Cardiac septum (tissue), 1 donor: ENCODE measurements at regions not wholly inside any gene's neighbourhood (a gene's known extent, or its start where the extent isn't known, plus 50 kb on each side); places are given as distances from the start of the nearest gene placed in this dataset.

Source experiments
- DNase-seq: peaks from one replicate; pipeline ENCODE4 v3.0.0-alpha.2; 2020; ENCODE audit warnings: low spot score
- intact Hi-C: fragments of 100-400 bp; cut with DNase I; formaldehyde crosslinking; loops from one replicate; pipeline ENCODE4 v1.14.0; 2022
- donor health status: DM: no; HTN: no; CAD: no.

GRCh38 chr6:166106076-166106686 is 61.5 kb downstream of the TBXT start:
- intact Hi-C loops, result no loop called here
- no peak for DNase-seq

DNA sequence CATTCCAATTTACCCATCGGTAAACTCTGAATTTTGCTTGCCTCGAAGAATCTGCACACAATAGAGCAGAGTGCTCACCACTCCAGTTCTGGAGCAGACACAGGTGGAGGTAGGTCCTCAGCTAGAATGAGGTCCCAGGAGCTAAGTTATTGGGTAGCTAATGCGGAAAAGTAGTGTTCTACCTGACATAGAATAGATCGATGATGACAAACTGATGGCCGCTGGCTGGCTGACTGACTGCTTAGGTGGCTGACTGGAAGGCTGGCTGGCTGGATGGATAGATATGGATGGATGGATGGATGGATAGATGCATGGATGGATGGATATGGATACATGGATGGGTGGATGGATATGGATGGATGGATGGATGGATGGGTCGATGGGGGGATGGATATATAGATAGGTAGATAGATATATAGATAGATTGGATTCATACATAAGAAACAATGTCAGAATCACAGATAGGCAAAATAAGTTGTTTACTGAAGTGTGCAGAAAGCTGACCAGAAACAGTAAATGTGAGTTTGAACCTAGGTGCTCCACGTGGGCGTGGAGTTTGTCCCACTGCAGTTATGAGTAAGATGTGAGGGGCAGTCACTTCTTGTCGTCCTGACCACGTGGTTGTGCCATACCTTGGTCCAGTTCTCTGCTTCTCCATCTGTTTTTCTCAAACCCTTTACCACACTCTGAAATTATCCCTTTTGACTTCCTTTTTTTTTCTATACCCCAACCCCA is 62.1 kb downstream of the TBXT start:
- intact Hi-C loops, result no loop called here

DNA sequence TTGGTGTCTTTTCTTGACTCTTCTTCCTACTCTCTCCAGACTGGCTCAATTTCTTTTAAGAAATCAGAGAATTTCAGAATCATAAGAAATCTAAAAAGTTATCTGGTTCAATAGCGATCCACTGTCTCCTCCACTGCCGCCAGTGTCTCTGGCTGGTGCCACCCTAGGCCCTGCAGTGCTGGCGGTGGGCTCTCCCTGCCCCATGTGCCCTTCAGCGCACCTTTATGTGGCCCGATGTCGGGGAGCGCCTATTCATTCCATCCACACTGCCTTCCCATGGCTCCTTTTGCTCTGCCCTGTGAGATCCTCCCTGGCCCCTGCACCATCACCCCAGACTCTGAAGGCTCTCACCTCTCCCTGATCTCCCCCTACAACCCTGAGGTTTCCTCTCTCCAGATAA is 62.8 kb downstream of the TBXT start:
- no peak for DNase-seq
- intact Hi-C loops, result no loop called here

More for the DNA sequence above, 62.1 kb downstream of the TBXT start:
- DNase-seq, result no peak

- intact Hi-C loops, result no loop called here
- DNase-seq, result no peak
These were observed 63.5 kb downstream of the TBXT start for GRCh38 chr6:166104107-166104506.

DNA sequence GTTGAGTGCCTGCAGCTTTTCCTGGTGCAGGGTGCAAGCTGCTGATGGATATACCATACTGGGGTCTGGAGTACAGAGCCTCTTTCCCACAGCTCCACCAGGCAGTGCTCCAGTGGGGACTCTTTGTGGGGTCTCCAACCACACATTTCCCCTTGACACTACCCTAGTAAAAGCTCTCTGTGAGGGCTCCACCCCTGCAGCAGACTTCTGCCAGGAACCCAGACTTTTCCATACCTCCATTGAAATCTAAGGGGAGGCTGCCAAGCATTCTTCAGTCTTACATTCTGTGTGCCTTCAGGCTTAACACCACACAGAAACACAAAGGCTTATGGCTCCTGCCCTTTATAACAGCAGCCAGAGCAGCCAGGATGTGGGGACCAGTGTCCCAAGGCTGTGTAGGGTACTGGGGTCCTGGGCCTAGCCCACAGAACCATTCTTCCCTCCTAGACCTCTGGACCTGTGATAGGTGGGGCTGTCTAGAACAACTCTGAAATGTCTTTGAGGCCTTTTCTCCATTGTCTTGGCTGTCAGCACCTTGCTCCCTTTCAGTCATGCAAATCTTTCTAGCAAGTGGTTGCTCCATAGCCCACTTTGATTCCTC is 65.7 kb downstream of the TBXT start:
- DNase-seq, result no peak
- intact Hi-C loops, result no loop called here

DNA sequence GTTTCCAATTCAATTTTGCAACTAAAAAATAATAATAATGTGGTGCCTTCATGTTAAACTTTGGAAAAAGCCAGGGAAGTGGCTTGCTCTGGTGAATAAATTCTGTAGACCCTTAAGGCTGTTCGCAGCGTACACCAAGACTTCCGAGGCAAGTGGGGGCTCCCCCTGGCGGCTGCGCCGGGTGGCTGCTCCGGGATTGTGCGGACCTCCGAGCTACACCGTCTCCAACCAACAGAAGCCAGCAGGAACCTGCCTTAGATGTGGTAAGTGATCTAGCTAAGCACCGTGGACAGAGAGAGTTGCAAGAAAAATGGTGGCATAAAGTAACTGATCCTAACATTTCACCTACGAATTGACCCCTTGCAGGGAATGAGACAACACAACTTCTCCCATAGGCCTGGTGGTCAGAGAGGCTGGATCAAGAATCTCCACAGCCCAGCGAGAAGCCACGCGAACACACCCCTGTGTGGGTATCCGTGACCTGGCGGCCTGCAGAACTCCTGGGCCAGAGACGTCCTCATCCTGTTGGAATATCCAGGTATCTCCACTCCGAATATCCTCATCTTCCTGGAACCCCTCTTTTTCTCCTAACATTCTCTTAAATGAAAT is 69.6 kb downstream of the TBXT start:
- intact Hi-C loops, result loop anchor here (2.0 to 10.0 kb wide), 2 partner anchors 113 to 207 kb away; no protein-coding TSS in a partner anchor
- no peak for DNase-seq

DNA sequence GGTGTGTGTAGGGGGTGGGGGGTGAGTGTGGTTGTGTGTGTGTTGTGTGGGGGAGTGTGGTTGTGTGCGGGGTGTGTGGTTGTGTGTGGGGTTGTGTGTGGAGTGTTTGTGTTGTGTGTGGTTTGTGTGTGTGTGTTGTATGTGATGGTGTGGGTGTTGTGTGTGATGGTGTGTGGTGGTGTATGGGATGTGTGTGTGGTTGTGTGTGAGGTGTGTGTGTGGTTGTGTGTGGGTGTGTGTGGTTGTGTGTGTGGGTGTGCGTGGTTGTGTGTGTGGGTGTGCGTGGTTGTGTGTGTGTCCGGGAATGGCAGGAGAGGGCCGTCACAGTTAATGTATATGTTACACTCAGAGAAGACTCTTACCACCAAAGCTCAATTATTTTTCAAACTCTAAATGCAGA is 79.8 kb downstream of the TBXT start:
- DNase-seq, result no peak
- intact Hi-C loops, result no loop called here

DNA sequence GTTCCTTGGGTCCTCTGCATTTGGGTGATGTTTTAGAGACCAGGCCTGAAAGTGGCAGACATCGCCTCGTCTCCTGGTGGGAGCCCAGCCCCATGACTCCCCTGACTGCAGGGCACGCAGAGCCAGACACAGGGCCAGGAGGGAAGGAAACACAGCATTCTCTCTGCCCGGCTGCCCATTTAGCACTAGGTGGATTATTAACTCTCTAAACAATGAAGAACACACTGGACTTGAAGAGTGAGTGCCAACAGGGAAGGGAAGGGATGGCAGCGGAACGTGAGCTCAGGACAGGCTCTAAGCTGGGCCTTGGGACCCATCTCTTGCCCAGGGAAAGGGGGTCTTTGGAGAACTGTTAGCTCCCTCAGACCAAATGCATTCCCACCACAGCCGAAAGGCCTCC is 80.4 kb downstream of the TBXT start:
- intact Hi-C loops, result no loop called here

DNA sequence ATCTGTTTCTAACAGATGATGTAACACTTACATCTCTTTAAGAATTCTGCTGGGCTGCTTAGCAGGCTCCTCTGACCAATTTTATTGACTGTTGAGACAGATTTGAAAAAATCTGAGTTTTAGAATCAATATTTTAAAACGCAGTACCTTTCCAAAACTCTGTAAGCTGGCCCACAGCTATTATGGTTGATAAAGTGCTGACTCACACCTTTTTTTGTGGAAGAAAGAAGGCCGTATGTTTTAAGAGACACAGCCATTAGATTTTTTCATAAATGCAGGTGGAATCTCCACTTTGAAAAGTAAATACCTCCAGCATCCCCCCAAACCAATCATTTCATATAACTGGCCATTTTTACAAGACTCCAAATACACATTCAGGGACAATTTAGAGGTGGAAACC is 82.2 kb downstream of the TBXT start:
- intact Hi-C loops, result no loop called here
- no peak for DNase-seq

More for the DNA sequence above, 80.4 kb downstream of the TBXT start:
- DNase-seq, result no peak

DNA sequence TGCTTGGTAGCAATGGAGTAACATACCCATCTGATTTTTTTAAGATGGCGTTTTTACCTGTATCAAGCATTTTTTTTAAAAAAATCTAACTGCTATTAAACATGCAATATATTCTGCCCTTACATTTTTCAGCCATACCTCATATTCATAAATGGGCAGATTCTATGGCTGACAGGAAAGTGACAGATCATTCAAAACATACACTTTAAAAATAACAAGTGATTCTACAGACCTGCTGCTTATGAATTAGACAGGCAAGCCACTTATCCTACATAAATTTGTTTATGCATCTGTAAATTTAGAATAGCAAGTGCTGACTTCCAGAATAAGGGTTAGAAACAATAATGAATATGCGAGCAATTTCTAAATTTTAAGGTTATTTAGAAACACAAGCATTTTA is 82.7 kb downstream of the TBXT start:
- intact Hi-C loops, result no loop called here
- DNase-seq, result no peak

- intact Hi-C loops, result no loop called here
- no peak for DNase-seq
These were observed 87.8 kb downstream of the TBXT start for GRCh38 chr6:166079841-166080240.

GRCh38 chr6:166078294-166078693 is 89.4 kb downstream of the TBXT start:
- no peak for DNase-seq
- intact Hi-C loops, result no loop called here

- intact Hi-C loops, result no loop called here
- no peak for DNase-seq
These were observed 91.0 kb downstream of the TBXT start for GRCh38 chr6:166076625-166077024.

- intact Hi-C loops, result no loop called here
- DNase-seq, result no peak
These were observed 91.7 kb downstream of the TBXT start for GRCh38 chr6:166075925-166076324.

- intact Hi-C loops, result no loop called here
- DNase-seq, result no peak
These were observed 92.5 kb downstream of the TBXT start for GRCh38 chr6:166075186-166075585.

GRCh38 chr6:166073082-166073481 is 94.6 kb downstream of the TBXT start:
- intact Hi-C loops, result no loop called here
- no peak for DNase-seq

- intact Hi-C loops, result no loop called here
- no peak for DNase-seq
These were observed 98.9 kb downstream of the TBXT start for GRCh38 chr6:166068768-166069167.

GRCh38 chr6:166058064-166058739 is 109.4 kb downstream of the TBXT start:
- no peak for DNase-seq
- intact Hi-C loops, result no loop called here

DNA sequence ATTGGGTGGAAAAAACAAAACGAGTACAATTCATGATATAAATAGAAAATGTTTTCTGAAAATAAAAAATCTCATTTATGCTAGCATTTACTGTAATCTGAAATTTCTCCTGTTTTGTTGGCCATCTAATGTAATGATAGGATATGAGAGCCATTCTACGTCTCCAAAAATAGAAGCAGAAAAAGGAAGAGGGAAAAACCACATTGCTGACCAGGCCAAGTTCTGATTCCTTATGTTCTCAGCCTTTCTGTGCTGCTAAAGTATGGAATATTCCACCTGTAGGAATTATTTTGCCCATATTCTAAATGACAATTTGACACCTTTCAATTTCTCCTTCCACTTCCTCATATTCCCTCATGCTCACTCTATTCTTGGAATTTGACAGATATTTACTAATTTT is 110.2 kb downstream of the TBXT start:
- intact Hi-C loops, result no loop called here
- no peak for DNase-seq

GRCh38 chr6:166056637-166057036 is 111.0 kb downstream of the TBXT start:
- intact Hi-C loops, result no loop called here
- DNase-seq, result no peak
